ENCODE measurements at regions not wholly inside any gene's neighbourhood (a gene's known extent, or its start where the extent isn't known, plus 50 kb on each side); places are given as distances from the start of the nearest gene placed in this dataset.
"Not testable (repeated sequence)": the region's sequence is repeated elsewhere in the genome, so short reads cannot be mapped to it uniquely, and the experiment has no call there.

DNA sequence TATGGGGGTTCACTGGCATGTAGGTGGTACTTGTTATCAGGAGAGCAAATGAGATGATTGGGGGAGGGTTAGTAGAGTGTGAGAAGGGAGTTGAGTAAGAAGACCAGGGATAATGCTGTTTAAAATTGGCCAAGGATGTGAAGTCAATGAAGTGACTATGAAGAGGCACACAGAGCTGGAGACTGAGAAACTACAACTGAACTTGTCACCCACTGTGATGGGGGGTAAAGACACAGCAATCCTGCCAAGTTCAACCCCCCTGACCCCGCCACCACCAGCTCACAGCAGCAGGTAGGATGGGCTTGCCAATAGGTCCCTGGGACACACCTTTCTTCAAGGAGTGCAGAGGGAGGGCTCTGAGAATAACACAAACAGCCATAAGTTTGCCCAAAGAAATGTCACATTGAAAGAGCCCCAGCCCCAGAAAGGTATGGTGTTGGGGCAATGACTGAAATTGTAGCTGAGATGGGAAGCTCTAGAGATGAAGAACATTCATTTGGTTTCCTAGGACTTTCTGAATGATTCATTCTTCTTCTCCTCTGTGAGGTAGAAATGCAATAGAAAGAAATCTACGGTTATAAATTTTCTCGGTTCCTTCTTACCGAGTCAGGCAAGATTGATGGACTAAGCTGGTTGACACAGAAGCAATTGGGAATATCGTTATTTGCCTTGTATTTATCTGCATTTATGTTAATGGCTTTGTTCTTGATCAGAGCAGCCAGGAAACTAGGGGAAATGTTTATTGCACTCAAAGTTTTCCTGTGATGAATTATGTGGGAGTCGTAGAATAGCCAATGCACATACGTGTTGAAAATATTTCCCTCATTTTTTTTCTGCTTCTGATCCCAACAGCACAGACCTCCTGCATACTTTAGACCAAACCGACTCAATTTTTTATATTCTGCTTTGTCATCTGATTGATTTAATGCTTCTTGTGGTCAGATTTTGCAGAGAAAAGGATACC lies 595.2 kb upstream of the CDH11 start:
- no peak for DNase-seq

DNA sequence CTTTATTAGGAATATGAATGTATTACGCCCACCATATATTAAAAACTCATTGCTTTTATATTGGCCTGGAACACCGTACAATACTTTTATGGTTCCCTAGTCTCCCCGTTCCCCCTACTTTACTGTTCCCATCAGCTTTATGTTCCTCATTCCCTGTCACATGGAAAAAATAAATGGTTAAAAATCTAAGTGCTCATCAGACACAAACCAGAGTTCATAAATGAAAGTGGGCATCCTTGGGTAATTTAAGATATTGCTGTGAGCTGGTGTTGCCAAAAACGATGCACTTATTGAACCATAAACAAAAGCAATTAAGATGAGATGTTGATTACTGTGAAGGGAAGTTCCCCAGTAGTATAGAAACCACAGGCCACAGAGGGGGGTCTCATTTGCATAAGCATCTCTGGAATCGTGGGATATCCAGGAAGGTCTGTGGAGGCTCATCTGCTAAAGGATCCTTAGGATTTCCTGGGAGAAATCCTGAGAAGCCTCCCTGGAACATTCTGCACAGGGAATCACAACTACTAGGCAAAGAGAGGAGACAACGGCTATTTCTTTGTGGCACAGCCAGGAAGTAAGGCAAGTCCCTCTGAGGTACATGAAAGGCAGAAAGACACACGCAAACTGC lies 591.4 kb upstream of the CDH11 start:
- no peak for DNase-seq

- DNase-seq, result no peak
These were observed 588.2 kb upstream of the CDH11 start for GRCh38 chr16:65710107-65710506.

GRCh38 chr16:65704866-65705265 lies 583.0 kb upstream of the CDH11 start:
- no peak for DNase-seq

- DNase-seq, result no peak
These were observed 581.0 kb upstream of the CDH11 start for GRCh38 chr16:65702707-65703402.

DNA sequence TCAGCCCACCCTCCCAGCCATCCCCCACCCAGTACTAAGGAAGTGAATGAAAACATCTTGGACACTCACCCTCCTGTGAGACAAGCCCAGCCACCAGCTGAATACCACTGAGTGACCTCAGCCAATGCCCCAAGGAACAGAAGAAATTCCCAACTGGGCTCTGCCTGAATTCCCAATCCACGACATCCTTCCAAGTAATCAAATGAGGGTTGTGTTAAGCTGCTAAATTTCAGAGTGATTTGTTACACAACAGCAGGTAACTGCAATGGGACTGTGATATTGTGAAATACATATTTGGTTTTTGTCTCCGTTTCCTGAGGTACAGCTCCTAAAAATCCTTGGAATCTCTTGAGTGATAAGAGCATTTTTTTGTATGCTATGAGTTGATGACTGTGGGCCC lies 578.7 kb upstream of the CDH11 start:
- DNase-seq, result no peak

DNA sequence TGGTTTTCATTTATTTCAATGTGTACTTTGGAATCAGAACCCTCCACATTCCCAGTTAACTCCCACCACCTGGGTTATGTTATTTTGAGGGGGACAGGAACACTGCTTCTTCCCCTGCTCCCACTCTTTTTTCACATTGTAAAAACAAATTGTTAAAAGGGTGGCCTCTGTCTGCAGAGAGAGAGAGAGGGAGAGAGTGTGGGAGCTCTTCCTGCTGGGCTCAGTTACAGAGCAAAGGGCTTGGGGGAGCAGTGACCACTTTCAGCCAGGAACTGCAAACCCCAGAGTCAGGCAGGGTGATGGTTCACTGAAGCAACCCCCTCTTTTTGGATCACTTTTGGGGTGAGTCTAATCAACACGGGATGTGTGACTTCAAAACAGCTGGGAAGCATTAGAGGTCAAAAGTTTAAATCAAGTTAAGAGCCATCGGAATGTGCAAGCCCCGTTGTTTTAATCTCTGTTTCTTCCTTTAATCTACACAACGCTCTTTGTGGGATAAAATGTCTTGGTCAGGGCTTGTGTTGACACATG lies 577.0 kb upstream of the CDH11 start:
- no peak for DNase-seq

- DNase-seq, result no peak
These were observed 575.7 kb upstream of the CDH11 start for GRCh38 chr16:65697521-65697920.

- no peak for DNase-seq
These were observed 575.2 kb upstream of the CDH11 start for GRCh38 chr16:65697065-65697464.

GRCh38 chr16:65691846-65692245 lies 570.0 kb upstream of the CDH11 start:
- DNase-seq, result not testable (repeated sequence)

GRCh38 chr16:65689726-65690125 lies 567.9 kb upstream of the CDH11 start:
- DNase-seq, result no peak

GRCh38 chr16:65688301-65688700 lies 566.4 kb upstream of the CDH11 start:
- no peak for DNase-seq

GRCh38 chr16:65684230-65684629 lies 562.4 kb upstream of the CDH11 start:
- no peak for DNase-seq

GRCh38 chr16:65681406-65681805 lies 559.5 kb upstream of the CDH11 start:
- no peak for DNase-seq

GRCh38 chr16:65679785-65680184 lies 557.9 kb upstream of the CDH11 start:
- DNase-seq, result no peak

DNA sequence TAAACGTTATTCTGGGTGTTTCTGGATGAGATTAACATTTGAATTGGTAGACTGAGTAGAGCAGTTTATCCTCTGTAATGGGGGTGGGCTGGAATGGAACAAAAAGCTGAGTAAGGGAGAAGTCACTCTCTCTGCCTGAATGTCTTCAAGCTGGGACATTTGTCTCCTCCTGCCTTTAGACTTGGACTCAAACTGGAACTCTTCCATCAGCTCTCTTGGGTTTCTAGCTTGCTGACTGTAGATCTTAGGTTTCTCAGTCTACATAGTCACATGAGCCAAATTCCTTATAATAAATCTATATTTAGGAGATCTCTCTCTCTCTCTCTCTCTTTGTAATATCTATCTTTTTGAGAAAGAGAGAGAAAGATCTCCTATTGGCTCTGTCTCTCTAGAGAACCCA lies 553.3 kb upstream of the CDH11 start:
- DNase-seq, result no peak

DNA sequence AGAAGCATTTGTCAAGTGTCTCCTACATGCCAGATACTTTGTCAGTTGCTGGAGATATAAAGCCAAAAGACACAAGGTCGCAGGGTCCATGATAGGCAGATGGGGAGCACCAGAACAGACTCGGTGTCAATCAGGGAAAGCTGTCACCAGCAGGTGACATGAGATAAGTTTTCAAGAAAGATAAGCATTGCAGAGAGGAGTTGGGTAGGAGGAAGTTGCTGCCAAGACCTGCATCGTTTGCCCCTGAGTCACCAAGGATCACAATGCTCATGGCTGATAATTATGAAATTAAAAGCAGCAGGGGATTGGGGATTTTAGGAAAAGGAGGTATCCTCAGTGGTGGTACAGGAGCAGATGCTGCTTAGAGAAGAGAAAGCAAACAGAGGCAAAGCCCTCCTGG lies 551.1 kb upstream of the CDH11 start:
- DNase-seq, result no peak

GRCh38 chr16:65671071-65671470 lies 549.2 kb upstream of the CDH11 start:
- no peak for DNase-seq

GRCh38 chr16:65668064-65668595 lies 546.3 kb upstream of the CDH11 start:
- no peak for DNase-seq

DNA sequence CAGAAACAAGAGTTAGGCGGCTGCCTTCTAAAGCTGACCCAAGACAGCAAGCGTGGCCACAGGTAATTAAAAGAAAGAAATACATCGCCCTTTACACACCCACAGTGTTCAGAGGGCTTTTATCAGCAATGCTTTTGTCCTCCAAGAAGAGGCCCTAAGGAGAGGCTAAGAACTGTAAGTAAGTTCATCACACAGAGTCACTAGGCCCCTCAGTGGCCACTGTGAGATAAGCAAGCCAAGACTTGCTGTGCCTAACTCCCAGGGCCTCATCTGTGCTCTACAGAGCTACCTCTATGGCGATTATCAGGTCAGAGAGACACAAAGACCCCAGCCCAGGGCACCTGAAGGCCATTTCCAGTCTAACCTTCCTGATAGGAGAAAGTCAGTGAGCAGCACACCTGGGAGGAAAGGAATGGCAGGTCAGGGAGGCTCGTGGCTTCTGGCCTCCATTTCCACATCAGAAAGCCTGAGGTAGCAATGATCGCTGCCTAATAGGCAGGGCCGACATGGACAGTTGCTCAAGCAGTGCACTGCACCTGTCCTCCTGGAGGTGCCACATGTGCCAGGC lies 545.2 kb upstream of the CDH11 start:
- no peak for DNase-seq

DNA sequence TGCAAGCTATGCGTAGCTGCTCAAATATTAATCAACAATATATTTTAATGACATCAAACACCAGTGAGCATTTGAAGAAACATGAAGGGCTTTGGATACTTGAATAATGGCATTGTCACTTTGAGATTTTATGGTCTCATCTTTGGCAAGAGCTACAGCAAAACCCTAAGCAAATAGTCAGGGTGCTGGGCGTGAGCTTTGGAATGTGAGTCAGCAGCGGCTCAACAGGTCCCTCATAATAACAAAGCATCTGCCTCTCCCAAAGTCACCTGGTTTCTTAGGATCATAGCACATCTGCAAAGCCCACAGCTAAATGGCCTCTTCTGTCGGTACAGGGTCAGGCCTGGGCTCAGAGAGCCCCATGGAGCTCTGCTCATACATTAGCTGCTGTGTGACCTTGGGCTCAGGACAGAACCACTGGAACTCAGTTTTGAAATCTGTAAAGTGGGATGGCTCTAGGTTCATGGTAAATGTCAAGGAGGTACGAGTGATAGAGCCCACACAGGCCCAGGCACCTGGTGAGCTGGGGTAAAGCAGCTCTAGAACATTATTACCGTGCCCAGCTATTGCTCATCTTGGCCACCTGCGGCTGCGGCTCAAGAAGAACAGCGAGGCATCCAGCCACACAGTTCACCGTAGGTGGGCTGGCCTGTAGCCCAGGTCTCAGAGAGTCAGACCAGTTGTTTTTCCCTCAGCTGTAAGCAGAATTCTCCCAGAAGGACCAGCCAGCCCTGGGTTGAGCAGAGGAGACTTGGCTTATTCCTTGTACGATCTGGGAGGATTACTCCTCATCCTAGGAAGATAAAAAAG lies 544.5 kb upstream of the CDH11 start:
- DNase-seq, result no peak

DNA sequence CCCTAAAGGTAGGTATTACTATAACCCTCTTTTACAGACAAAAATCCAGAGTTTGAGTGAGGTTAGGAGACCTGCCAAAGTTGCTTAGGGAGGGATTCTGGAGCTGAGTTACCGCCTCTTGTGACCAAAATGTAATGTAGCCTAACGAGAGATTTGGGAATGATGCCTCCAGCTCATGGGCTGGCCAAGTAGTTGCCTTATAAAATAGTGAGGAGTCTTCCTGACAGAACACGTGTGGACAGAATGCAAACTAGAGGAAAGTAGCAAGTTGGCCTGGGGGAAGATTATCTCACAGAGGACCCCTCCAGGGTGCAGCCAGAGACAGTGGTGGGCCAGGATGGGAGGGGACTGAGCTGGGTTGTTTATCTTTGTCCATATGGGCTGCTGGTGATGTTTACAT lies 543.7 kb upstream of the CDH11 start:
- DNase-seq, result no peak

All from C1 segment of cervical spinal cord (tissue), 14 donors.